HG02981 (cell line): ENCODE measurements at regions not wholly inside any gene's neighbourhood (a gene's known extent, or its start where the extent isn't known, plus 50 kb on each side); places are given as distances from the start of the nearest gene placed in this dataset.

Source experiments
- ATAC-seq: cut with Tn5 transposase; IDR thresholded peaks from one replicate; pipeline ENCODE4 v1.9.1; 2021; ENCODE audit warnings: mild to moderate bottlenecking, moderate library complexity; ENCODE audit not compliant: unreplicated experiment

GRCh38 chr3:30350011-30350410 lies 256.4 kb upstream of the TGFBR2 start:
- no peak for ATAC-seq

GRCh38 chr3:30350901-30351300 lies 255.5 kb upstream of the TGFBR2 start:
- ATAC-seq: no peak

GRCh38 chr3:30352410-30353318 lies 253.7 kb upstream of the TGFBR2 start:
- no peak for ATAC-seq

- peak; percentile 99 for ATAC-seq
Measured at GRCh38 chr3:30353711-30354467, 252.5 kb upstream of the TGFBR2 start.

GRCh38 chr3:30354513-30354912 lies 251.9 kb upstream of the TGFBR2 start:
- ATAC-seq: no peak

GRCh38 chr3:30354972-30355371 lies 251.4 kb upstream of the TGFBR2 start:
- ATAC-seq: no peak

GRCh38 chr3:30355622-30356021 lies 250.8 kb upstream of the TGFBR2 start:
- ATAC-seq: no peak

GRCh38 chr3:30356866-30357753 lies 249.3 kb upstream of the TGFBR2 start:
- no peak for ATAC-seq

GRCh38 chr3:30357897-30358296 lies 248.5 kb upstream of the TGFBR2 start:
- no peak for ATAC-seq

- ATAC-seq: no peak
Measured at GRCh38 chr3:30358871-30359270, 247.5 kb upstream of the TGFBR2 start.

- no peak for ATAC-seq
Measured at GRCh38 chr3:30368978-30369377, 237.4 kb upstream of the TGFBR2 start.

GRCh38 chr3:30370681-30371271 lies 235.6 kb upstream of the TGFBR2 start:
- no peak for ATAC-seq

GRCh38 chr3:30372837-30373236 lies 233.6 kb upstream of the TGFBR2 start:
- no peak for ATAC-seq

GRCh38 chr3:30384546-30385072 lies 221.8 kb upstream of the TGFBR2 start:
- no peak for ATAC-seq

- no peak for ATAC-seq
Measured at GRCh38 chr3:30393079-30393478, 213.3 kb upstream of the TGFBR2 start.

GRCh38 chr3:30397030-30397429 lies 209.4 kb upstream of the TGFBR2 start:
- no peak for ATAC-seq

- ATAC-seq: no peak
Measured at GRCh38 chr3:30399394-30400181, 206.8 kb upstream of the TGFBR2 start.

- no peak for ATAC-seq
Measured at GRCh38 chr3:30400926-30401325, 205.5 kb upstream of the TGFBR2 start.

- no peak for ATAC-seq
Measured at GRCh38 chr3:30401971-30402370, 204.4 kb upstream of the TGFBR2 start.

GRCh38 chr3:30407651-30408050 lies 198.8 kb upstream of the TGFBR2 start:
- ATAC-seq: no peak
